ENCODE measurements at regions not wholly inside any gene's neighbourhood (a gene's known extent, or its start where the extent isn't known, plus 50 kb on each side); places are given as distances from the start of the nearest gene placed in this dataset.

GRCh38 chr17:51555153-51555552 is 294.8 kb downstream of the UTP18 start:
- no peak for DNase-seq (ENCODE audit: low read depth)

GRCh38 chr17:51559778-51560177 is 299.4 kb downstream of the UTP18 start:
- DNase-seq (ENCODE audit: low read depth): no peak

GRCh38 chr17:51560398-51560797 is 300.1 kb downstream of the UTP18 start:
- no peak for DNase-seq (ENCODE audit: low read depth)

GRCh38 chr17:51563961-51564360 is 303.6 kb downstream of the UTP18 start:
- DNase-seq (ENCODE audit: low read depth): no peak

GRCh38 chr17:51572115-51572514 is 311.8 kb downstream of the UTP18 start:
- no peak for DNase-seq (ENCODE audit: low read depth)

All from T-helper 22 cell (primary cell).